ENCODE measurements at regions not wholly inside any gene's neighbourhood (a gene's known extent, or its start where the extent isn't known, plus 50 kb on each side); places are given as distances from the start of the nearest gene placed in this dataset.

DNA sequence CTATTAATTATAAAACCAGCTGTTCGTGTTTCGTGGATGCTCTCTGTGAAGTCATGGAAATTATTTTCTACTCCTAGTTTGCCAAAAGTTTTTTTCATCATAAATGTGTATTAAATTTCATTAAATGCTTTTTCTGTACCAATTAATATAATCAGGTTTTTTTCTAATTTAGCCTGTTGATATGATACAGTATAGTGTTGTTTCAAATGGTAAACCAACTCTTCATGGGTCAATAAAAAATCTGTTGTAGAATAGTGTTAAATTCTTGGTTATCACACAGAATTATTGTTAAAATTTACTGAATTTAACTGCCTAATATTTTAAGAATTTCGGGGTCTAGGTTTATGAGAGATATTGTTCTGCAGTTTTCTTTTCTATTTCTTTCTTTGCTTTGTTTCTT is 505.9 kb upstream of the MANEA start:
- no peaks in the 10 kb centered on the region for H3K36me3 Mint-ChIP-seq
- ATAC-seq, result no peak
- no peak overlapping the region for H3K27ac Mint-ChIP-seq
- H3K9me3 Mint-ChIP-seq, result peaks cover 0 to 4% of the 10 kb centered on the region in 2 donors
- DNase-seq (ENCODE audit: low spot score in 2 of 2), result no peak

DNA sequence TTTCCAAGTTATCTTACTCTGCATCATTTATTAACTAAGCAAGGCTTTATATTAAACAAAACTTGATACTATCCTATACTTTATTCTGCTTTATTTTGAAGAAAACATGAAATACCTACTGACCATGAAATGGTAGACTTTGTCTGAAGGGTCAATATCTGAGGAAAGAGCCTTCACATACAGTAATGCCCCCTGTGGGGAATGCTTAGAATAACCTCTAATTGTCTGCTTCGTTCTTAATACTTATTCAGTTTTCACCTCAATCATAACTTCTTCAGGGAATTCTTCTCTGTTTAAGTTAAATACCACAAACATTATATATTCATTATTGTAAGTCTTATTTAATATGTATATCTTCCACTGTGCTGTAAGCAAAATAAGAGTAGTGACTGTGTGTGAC is 498.9 kb upstream of the MANEA start:
- H3K36me3 Mint-ChIP-seq, result no peaks in the 10 kb centered on the region
- no peaks in the 10 kb centered on the region for H3K9me3 Mint-ChIP-seq
- ATAC-seq, result no peak
- DNase-seq (ENCODE audit: low spot score in 2 of 2), result no peak
- H3K27ac Mint-ChIP-seq, result no peak overlapping the region

DNA sequence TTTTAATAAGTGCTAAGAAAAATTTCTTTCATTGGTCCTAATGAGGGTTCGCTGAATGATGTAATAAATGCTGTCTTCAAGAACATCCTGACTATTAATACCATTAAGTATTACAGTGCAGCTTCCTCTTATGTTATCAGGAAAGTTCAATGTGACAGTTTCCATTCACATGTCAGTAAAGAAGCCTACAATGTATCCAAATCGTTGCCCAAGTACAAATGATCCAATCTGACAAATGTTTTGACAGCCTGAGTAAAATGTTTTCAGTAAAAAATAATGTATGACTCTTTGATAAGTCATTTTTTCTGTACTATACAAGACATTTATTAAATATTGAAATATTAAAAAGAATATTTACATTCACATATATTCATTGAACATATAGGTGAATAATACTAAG is 496.1 kb upstream of the MANEA start:
- no peaks in the 10 kb centered on the region for H3K36me3 Mint-ChIP-seq
- no peak overlapping the region for H3K27ac Mint-ChIP-seq
- no peaks in the 10 kb centered on the region for H3K9me3 Mint-ChIP-seq
- ATAC-seq (no peak), DNase-seq (ENCODE audit: low spot score in 2 of 2) (no peak)

DNA sequence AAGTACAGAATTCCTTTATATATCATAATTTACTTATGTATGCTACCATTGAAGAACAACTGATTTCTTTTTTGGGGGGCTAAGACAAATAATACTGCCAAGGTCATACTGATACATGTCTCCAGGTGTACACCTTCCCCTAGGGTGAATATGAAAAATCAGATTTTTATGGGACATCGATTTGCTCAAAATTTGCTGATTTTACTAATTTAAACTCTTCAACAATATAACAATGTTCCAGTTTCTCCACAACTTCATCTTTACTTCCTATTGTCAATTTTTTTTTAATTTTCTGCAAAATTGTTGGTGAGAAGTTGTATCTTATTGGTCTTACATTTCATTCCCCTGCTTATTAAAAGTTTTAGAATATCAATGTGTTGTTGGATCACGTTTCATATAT is 495.4 kb upstream of the MANEA start:
- ATAC-seq, result no peak
- Mint-ChIP-seq H3K9me3 (no peaks in the 10 kb centered on the region), H3K36me3 (no peaks in the 10 kb centered on the region), H3K27ac (no peak overlapping the region)
- no peak for DNase-seq (ENCODE audit: low spot score in 2 of 2)

DNA sequence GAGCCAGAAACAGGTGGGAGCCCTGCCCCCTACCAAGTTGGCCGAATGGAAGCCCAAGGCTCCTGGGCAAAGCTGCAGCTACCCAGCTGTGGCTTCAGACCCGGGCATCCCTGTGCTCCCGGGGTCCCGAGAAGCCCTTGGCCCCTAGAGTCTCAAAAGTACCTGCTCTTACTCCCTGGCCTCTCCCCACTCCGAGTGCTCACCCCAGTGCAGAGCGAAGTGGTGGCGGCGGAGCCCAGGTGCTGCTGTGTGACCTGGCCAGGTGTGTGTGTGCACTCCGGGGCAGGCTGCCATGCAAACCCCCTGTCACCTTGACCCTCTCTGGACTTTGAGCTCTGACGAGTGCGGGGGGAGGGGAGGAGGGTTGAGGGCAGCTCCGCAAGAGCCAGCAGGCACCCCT is 493.8 kb upstream of the MANEA start:
- no peaks in the 10 kb centered on the region for H3K9me3 Mint-ChIP-seq
- H3K36me3 Mint-ChIP-seq, result no peaks in the 10 kb centered on the region
- no peak for DNase-seq (ENCODE audit: low spot score in 2 of 2)
- no peak for ATAC-seq
- H3K27ac Mint-ChIP-seq, result no peak overlapping the region

DNA sequence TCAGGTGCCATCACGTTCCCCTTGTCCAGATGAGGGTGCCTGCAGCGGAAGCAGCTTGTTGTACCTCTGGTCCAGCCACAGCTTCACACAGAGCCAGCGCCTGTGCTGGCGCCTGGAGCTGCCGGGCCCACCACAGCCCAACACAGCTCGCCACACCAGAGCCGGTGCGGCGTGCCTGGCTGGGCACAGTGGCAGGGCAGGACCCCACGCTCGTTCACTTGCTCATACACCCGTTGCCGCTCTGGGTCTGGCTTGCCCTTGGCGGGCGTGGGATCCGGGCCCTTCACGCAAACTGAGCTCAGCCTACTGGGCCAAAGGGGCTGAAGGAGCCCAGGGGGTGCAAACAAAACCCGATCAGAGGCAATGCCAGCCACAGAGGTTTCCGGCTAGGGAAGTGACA is 492.5 kb upstream of the MANEA start:
- ATAC-seq (no peak), DNase-seq (ENCODE audit: low spot score in 2 of 2) (no peak)
- no peak overlapping the region for H3K27ac Mint-ChIP-seq
- no peaks in the 10 kb centered on the region for H3K9me3 Mint-ChIP-seq
- H3K36me3 Mint-ChIP-seq, result no peaks in the 10 kb centered on the region

DNA sequence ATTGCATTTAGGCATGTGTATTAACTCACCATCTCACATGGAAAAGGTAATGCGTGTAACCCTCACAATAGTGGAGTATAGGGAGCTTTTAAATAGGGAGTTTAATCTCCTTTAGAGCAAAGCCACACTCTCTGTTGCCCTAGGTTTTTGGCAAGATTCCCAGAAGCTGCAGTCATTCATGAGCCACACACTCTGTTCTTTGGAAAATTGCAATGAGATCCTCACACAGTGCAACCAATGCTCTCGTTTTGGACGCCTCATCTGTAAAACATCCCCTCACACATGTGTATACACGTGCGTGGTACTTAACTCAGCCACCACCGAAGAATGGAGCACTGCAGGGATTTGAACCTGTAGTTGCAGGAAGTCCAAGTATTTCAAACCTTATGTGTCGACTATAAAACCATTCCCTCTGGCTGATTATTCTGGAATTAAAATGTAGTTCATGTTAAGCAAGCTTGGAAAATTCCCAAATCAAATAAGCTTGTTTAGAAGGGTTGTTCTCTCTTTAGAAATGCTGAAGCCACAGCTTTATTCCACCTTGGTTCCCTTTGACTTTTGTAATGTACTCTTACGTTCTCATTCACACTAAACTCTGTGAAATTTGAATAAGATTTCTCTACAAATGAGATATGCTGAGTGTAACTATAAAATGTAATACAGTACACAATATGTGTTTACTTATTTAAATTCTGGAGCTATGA is 489.8 kb upstream of the MANEA start:
- H3K36me3 Mint-ChIP-seq, result no peaks in the 10 kb centered on the region
- DNase-seq (ENCODE audit: low spot score in 2 of 2), result no peak
- no peaks in the 10 kb centered on the region for H3K9me3 Mint-ChIP-seq

DNA sequence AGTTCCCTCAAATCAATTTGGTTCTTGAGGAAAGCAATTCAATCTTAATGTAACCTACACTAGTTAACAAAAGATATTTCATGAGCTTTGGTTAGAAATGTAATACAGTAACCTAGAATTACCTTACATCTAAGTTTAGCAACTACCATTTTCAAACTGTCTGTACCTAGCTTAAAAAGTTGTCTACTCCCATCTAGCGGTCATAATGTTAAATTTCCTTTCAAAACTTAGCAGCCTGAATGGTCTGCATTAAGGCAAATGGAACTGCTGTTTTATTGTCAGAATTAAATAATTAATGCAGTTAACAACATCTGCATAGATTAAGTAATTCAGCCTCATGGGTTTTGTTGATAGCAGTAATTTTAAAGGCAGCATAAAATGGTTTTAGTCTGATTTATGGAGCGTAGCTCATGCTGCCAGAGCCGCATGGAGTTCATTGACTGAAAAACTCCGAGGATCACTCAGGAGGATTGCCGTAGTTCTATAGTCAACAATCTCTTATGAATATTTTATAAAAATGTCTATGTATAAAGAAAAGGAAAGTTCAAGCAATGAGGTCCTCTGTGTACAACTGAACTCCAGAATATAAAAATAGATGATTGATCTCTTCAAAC is 485.4 kb upstream of the MANEA start:
- peak in 1 of 2 donors; percentile 59 for ATAC-seq
- Mint-ChIP-seq H3K36me3 (no peaks in the 10 kb centered on the region), H3K9me3 (no peaks in the 10 kb centered on the region), H3K27ac (no peak overlapping the region)
- DNase-seq (ENCODE audit: low spot score in 2 of 2), result no peak

More for the DNA sequence above, 489.8 kb upstream of the MANEA start:
- H3K27ac Mint-ChIP-seq, result no peak overlapping the region
- ATAC-seq, result no peak

DNA sequence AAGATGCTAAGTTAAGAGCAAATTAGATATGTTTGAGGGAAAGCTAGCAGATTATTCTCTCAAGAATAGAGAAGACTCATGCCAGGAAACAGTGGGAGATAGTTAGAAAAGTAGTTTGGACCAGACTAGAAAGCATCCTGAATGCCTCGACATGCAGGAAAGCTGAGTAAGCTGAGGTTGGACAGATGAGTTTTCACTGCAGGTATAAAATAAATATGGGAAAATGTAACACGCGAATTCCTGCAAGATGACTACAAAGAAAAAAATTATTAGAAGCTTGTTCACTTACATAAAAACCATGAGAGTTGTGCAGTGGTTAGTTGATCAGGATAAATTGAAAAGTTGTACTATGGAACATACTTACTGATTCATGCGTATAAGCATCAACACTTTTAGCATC is 484.2 kb upstream of the MANEA start:
- no peak for DNase-seq (ENCODE audit: low spot score in 2 of 2)
- Mint-ChIP-seq H3K9me3 (no peaks in the 10 kb centered on the region), H3K36me3 (no peaks in the 10 kb centered on the region), H3K27ac (no peak overlapping the region)
- no peak for ATAC-seq

DNA sequence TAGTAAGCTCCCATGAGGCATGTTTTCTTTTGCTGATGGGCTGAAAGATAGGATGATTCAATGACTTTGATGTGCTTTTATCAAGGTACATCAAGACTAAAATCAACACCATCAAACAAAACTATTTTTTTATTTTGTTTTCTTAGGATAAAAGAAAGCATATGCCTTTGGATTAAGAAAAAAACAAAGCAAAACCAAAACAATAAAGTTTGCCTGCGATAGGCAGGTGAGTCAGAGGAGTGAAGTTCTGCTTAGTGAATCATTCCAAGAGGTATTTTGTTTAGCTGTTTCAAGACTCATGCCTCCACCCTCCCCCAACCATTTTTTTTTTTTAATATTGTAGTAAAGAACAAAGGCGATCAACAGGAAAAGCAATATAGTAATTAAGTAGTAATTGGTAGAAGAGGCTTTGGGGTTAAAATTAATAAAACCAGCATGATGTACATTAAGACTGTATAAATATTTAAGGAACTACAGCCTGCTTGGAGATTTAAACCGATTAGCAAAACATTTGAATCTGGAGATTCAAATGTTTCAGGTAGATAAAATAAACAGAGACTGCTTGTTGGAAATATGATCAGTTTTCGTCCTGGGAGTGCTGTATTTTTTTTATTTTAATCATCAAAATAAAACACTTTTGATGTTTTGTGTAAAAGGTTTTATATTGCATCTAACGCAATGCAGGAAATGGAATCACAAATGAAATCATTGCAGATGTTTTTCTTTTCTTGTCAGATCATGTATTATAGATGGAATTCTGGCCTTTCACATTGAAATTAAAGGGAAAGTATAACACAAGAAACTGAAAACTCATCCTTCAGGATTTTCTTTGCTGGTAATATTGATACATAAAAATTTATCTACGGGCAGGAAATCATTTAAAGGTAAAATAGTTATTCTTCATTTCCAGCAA is 482.3 kb upstream of the MANEA start:
- Mint-ChIP-seq H3K9me3 (no peaks in the 10 kb centered on the region), H3K36me3 (no peaks in the 10 kb centered on the region), H3K27ac (no peak overlapping the region)
- no peak for DNase-seq (ENCODE audit: low spot score in 2 of 2)
- no peak for ATAC-seq

DNA sequence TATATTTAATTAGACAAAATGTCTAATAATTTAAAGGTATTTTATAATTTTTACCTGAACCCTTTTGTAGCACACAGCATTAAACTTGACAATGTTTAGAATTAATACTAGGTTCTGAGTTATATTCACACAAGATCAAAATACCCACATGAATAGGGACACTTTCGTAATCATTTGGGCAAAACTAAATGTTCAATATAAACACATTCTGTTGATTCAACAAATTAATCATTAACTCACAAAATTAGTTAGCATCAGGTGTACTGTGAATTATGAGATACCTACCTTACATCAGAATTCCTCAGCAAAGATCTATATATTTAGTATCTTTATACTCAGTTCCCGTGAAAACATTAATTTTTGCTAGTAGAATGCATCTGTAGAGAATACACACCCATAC is 481.5 kb upstream of the MANEA start:
- no peak for ATAC-seq
- H3K9me3 Mint-ChIP-seq, result no peaks in the 10 kb centered on the region

DNA sequence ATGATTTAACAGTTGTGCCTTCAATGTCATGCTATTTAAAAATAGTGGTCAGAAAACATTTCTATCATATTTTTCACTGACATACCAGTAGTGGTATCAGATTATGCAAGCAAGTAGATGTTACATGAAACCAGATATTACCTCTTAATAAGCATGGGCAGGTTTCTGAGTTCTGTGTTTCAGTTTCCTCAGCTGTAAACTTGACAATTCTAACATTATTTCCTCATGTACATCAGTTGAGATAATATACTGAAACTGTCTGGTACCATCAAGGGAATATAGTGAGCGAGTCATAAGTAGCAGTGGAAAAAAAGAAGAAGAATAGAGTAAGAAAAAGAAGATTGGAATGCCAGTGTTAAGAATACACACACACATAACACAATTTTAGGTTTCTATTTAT is 477.9 kb upstream of the MANEA start:
- H3K9me3 Mint-ChIP-seq, result no peaks in the 10 kb centered on the region
- no peak overlapping the region for H3K27ac Mint-ChIP-seq
- no peaks in the 10 kb centered on the region for H3K36me3 Mint-ChIP-seq
- DNase-seq (ENCODE audit: low spot score in 2 of 2), result no peak
- no peak for ATAC-seq

More for the DNA sequence above, 481.5 kb upstream of the MANEA start:
- DNase-seq (ENCODE audit: low spot score in 2 of 2), result no peak
- Mint-ChIP-seq H3K27ac (no peak overlapping the region), H3K36me3 (no peaks in the 10 kb centered on the region)

DNA sequence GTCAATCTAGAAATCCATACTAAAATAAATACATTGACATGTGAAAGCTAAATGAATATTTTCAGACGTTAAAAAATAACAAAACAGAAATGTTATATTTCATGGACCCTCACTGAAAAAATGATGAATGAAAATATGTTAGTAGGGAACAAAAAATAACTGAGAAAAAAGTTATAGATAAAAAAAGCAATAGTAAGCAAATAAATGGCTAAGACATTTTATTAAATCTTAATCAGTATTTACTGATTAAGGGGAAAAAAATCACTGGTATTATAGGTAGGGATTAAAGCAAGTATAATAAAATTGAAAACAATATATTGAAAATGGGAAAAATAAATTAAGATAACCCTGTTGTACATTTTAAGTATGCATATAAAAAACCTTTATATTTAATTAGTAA is 468.1 kb upstream of the MANEA start:
- no peak for ATAC-seq
- Mint-ChIP-seq H3K9me3 (no peaks in the 10 kb centered on the region), H3K36me3 (no peaks in the 10 kb centered on the region), H3K27ac (no peak overlapping the region)
- no peak for DNase-seq (ENCODE audit: low spot score in 2 of 2)

DNA sequence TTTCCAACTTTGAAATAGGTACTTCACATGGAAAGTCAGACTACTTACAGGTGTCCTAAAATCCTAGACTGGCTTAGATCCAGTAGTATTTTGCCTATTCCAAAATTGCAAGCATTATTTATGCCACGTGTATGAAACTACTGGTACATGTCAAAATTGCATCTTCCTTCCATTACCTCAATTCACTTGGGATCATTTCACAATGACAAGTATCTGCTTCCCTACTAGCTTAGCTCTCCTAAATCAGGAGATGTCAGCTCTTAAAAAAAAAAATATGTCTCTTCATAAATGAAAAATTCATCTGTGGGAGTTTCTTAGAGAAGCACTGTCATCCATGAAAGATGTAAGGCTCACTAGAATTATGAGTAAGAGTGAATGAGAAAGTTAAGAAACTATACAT is 466.6 kb upstream of the MANEA start:
- no peak for DNase-seq (ENCODE audit: low spot score in 2 of 2)
- Mint-ChIP-seq H3K9me3 (no peaks in the 10 kb centered on the region), H3K27ac (no peak overlapping the region)

DNA sequence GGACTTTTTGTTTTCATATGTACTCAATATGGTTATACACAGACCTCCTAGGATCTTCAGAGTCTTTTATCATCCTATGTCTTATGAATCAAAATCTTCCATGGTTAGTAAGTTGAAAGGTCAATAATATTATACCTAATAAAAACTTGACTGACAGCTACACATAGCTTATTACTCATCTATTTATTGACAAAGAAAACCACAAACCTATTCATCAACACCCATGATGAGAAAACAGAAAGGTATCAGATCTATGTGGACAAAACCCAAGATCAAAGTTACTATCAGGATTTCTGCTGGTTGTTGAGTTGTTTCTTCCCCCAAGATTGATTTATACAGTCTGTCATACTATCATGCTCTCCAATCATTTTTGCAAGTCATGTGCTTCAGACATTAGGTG is 460.1 kb upstream of the MANEA start:
- DNase-seq (ENCODE audit: low spot score in 2 of 2) (no peak), ATAC-seq (no peak)
- Mint-ChIP-seq H3K9me3 (peaks cover 0 to 4% of the 10 kb centered on the region in 2 donors), H3K27ac (no peak overlapping the region), H3K36me3 (no peaks in the 10 kb centered on the region)

More for the DNA sequence above, 466.6 kb upstream of the MANEA start:
- no peaks in the 10 kb centered on the region for H3K36me3 Mint-ChIP-seq
- ATAC-seq, result no peak

DNA sequence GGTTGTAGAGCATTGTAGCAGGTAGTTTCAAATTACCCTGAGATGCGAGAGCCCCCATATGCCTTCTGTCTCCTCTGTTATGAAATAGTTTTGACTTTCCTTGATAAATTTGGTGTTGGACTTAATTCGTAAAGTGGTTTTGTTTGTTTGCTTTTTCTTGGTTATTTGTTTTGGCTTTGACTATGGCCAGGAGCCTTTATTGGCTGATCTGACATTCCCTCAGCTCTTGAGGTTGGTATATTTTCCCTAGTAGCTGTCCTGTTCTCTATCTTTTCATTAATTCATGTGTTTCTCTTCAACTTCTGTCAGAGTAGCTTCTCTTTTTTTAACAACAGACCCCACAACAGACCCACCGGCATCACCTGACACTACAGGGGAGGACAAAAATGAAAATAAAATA is 457.4 kb upstream of the MANEA start:
- no peak for DNase-seq (ENCODE audit: low spot score in 2 of 2)
- ATAC-seq, result no peak
- Mint-ChIP-seq H3K27ac (no peak overlapping the region), H3K9me3 (peaks cover 4 to 6% of the 10 kb centered on the region in 2 donors), H3K36me3 (no peaks in the 10 kb centered on the region)

DNA sequence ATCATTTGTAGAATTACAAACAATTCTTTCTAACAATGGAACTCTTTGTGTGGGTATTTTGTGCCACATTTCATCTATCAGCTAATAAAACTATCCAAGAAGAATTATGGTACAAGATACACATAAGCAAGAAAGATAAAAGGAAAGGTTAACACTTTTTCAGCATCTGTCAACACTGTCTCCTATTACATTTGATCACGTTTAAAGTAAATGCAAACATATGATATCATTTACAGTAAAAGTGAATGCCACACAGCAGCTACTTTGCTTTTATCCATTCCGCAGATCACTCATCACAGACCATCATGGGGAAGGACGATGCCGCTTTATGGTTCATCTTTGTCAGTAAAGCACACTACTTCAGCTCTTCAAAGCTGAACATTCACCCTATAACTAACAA is 456.4 kb upstream of the MANEA start:
- Mint-ChIP-seq H3K36me3 (no peaks in the 10 kb centered on the region), H3K9me3 (peaks cover 6 to 7% of the 10 kb centered on the region in 2 donors), H3K27ac (no peak overlapping the region)
- ATAC-seq (no peak), DNase-seq (ENCODE audit: low spot score in 2 of 2) (no peak)
